CD4-positive, alpha-beta T cell treated with Interleukin-15 for 4 hours (primary cell): ENCODE measurements at regions not wholly inside any gene's neighbourhood (a gene's known extent, or its start where the extent isn't known, plus 50 kb on each side); places are given as distances from the start of the nearest gene placed in this dataset.
"Not testable (repeated sequence)": the region's sequence is repeated elsewhere in the genome, so short reads cannot be mapped to it uniquely, and the experiment has no call there.

ENCODE experiments used
- DNase-seq: peaks from one replicate; pipeline ENCODE4 v3.0.0-alpha.2; 2020; ENCODE audit warnings: low spot score

GRCh38 chr1:146715054-146715453 is 223.1 kb upstream of the NBPF12 start:
- not testable (repeated sequence) for DNase-seq

DNA sequence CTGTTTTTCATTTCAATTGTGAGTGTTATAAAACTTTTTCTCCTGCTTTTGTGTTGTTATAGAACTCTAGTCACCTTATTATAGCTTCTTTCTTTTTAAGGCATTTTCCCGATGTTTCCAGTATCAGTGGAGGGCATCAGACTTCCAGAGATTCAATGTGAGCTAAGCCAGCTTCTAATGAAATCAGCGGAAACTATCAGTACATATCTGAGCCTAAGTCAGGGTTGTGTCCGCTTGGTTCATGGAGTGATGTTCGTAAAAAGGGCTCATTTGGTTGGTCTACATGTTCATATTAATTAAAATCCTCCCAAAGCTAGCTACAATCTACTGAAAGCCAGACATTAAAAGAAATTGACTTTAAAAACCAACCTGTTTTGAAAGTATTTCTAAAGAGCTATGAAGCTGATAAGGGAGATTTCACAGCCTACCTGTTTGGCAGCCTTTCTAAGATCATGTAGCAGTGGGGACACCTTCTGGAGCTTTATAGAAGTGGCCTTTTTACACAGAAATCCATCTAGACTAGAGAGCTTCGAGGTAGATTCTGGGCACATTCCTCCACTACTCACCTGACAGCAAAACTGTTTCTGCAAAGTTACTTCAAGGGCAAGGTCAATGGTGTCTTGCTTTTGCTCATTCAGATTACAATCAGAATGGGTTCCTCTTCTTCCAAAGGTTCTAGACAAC is 227.1 kb upstream of the NBPF12 start:
- DNase-seq, result peak; percentile 29

- not testable (repeated sequence) for DNase-seq
Measured at GRCh38 chr1:146709302-146709701, 228.8 kb upstream of the NBPF12 start.

DNA sequence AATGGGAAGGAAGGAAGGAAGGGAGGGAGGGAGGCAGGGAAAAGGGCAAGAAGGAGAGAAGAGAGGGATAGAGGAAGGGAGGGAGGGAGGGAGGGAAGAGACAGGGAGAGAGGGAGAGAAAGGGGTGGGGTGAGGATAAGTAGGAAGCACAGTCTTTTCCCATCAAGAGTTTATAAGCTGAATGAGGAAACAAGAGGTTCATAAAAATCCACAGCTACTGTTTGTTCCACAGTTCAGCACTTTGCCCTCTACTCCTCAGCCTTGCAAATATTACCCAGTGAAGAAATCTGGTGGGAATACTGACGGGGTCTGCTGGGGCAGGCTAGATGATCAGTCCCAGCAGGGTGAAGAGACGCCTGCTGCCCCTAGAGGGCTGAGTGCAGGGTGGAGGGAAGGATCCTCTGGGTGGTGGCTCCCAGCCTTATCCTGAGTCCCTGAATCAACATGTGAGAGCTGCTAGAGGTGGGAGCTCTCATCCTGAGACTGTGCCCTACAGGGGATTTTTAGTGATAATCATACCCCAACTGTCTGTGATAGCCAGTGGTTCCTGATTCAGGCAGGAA is 233.9 kb upstream of the NBPF12 start:
- DNase-seq, result not testable (repeated sequence)

GRCh38 chr1:146701320-146701719 is 236.8 kb upstream of the NBPF12 start:
- not testable (repeated sequence) for DNase-seq

- not testable (repeated sequence) for DNase-seq
Measured at GRCh38 chr1:146695388-146695787, 242.7 kb upstream of the NBPF12 start.

DNA sequence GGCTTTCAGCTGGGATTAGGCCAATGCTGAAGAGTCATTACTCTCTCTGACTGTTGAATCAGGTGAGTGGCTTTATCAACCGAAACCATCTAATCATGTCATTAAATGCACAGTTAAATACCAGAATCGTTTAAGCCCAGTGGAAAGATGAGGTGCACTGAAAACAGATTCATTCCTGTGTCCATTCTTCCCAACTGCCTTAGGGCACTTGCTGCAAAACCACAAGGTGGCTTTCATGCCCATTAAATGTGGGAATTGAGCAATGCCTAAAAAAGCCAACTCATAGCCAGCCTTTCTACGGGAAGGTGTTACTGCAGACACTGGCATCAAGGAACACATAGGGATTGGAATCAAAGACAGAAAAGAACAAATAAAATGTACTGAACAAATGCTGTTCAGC is 246.3 kb upstream of the NBPF12 start:
- not testable (repeated sequence) for DNase-seq

DNA sequence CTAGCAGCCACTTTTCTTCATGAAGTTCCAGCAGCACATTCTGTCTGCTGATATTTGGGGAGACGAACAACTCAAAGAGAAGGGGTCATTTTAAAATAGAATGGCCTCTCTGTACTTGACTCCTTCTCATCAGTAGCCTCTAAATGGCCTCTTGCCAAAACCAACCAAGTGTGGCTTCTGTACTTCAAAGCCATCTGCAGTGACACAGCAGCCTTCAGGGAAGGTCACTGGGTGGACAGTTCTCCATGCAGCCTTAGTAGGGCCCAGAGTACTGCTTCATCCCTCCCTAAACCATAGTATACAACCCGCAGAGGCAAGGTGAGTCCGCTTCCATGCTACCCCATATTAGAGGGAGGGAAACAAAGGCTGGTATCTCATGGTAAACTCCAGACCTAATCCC is 249.2 kb upstream of the NBPF12 start:
- DNase-seq, result not testable (repeated sequence)

DNA sequence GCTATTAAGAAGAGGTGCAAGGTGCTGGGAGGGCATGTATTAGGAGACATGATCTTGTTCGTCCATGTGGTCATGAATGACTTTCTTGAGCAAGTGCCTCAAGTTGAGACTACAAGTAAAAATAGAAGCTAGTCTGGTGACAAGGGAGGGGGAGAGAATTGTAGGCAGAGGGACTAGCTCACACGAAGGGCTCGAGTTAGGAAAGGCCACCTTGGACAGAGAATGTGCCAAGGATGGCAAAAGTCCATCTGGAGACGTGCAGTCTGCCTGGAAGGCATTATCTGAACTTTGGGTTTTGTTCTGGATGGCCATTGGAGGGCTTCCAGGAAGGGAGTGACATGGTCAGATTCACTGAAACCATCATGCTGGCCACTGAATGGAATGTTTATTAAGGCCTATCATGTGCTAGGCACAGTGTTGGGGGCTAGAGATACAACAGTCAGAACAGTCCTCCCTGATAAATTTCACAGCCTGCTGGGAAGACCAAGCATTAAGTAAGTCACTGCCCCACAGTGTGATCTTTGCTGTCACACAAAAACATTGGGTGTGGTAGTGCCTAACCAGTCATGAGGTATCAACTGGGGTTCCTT is 251.3 kb upstream of the NBPF12 start:
- not testable (repeated sequence) for DNase-seq

GRCh38 chr1:146683126-146683429 is 255.0 kb upstream of the NBPF12 start:
- DNase-seq, result not testable (repeated sequence)

- DNase-seq, result not testable (repeated sequence)
Measured at GRCh38 chr1:146682227-146683125, 255.6 kb upstream of the NBPF12 start.

- DNase-seq, result not testable (repeated sequence)
Measured at GRCh38 chr1:146673729-146674299, 264.3 kb upstream of the NBPF12 start.

DNA sequence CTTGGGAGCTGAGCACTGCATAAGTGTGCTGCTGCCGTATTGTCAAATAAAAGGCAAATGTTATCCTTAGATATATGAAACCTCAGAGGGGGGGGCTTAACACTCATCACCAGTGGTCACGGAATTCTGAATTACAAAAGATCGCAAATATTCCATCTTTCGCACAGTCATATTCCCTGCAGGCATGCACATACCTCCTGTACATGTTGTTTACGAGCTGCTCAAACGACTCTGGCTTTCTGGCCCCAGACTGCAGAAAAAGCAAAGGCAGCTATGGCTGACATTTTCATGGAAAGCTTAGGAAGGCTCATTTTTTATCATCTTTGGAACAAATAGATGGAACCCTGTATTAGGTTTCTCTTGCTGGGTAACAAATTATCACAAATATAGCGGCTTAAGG is 265.5 kb upstream of the NBPF12 start:
- DNase-seq, result not testable (repeated sequence)

DNA sequence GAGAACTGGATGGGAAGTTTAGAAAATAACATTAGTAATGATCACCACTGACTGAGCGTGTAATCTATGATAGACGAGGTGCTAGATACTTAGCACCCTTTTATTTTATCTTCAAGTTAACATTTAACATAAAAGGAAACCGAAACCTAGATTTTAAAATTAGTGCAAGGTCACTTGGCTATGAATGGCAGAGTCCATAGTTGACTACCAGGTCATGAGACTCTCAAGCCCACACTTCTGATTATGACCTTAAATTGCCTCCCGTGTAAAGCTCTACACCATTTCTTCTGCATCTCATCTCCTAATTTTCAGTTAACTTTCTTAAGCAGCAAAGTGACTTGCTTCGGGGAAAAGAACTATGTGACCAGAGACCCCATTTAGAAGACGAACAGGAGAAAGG is 266.5 kb upstream of the NBPF12 start:
- not testable (repeated sequence) for DNase-seq

DNA sequence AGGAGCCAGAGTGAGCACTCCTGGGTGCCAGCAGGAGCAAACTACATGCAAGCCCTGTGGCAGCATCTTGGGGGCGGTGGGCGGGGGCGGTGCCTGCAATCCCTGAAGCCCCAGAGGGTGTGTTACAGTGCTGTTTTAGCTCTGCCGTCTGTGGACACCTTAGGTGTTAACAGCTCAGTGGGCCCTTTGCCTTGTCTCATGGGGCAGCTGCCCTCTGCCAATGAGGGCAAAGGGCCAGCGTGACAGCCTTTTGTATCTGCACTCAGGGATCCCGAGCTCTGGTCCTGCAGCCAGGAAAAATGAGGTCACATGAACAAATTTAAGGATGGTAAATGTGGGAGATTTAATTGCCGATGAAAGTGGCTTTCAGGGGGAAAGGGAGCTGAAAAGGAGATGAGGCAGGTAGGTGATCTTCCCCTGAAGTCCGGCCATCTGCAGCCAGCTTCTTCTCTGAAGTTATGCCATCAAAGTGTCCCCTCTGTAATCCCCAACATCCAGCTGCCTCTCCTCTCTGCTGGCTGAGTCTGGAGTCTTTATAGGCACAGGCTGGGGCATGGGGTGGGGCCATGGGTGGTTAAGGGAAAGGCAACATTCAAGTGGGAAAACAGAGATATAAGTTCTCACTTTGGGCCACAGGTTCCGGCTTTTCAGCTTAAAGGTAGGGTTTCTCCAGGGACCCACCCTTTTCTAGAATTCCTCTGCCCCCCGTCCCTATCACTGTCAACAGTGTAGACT is 267.1 kb upstream of the NBPF12 start:
- DNase-seq, result not testable (repeated sequence)

DNA sequence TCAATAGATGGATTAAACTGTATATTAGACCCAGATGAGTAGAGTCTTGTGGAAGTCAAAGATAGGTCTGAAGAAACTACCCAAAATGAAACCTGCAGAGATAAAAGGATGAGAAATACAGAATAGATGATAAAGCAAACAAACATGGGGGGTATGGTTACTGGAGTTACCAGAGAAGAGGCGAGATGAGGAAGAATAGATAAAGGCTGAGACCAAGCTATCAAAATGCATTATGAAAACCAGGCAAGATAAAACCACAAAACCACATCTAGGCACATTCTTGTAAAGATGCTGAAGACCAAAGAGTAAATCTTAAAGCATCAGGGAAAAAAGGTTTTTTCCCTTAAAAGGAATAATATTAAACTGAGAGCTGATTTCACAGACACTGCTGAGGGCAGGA is 271.8 kb upstream of the NBPF12 start:
- not testable (repeated sequence) for DNase-seq

DNA sequence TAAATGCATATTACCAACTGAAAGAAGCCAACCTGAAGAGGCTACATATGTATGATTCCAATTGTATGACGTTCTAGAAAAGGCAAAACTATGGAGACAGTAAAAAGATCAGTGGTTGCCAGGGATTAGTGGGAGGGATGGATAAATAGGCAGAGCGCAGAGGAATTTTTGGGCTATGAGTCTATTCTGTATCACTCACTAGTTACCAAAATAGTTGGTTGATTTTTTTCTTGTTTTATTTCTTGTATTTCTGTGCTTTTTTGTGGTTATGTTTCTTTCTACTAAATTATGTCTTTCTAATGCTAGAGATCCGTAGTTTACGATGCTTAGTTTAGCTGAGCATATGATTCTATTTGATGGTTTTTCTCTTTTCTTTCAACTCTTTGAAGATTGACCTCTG is 277.9 kb upstream of the NBPF12 start:
- DNase-seq, result not testable (repeated sequence)

GRCh38 chr1:146656356-146657060 is 281.6 kb upstream of the NBPF12 start:
- DNase-seq, result not testable (repeated sequence)

- DNase-seq, result not testable (repeated sequence)
Measured at GRCh38 chr1:146654763-146655162, 283.4 kb upstream of the NBPF12 start.

GRCh38 chr1:146645978-146646604 is 292.0 kb upstream of the NBPF12 start:
- not testable (repeated sequence) for DNase-seq
